Endothelial cell of umbilical vein (primary cell): ENCODE measurements at regions not wholly inside any gene's neighbourhood (a gene's known extent, or its start where the extent isn't known, plus 50 kb on each side); places are given as distances from the start of the nearest gene placed in this dataset.

Source experiments
- BruUV-seq: library from RNA; stranded (reverse); fragments of 400-500 nt; replicated peaks from 2 replicates; lab custom pipeline; 2021; lab: Mats Ljungman, UMichigan
- CTCF ChIA-PET: fragments of 300-600, 350-600 bp; sonication (Branson Sonifier 250); formaldehyde crosslinking; loops from one replicate; lab custom pipeline; 2021; ENCODE audit warnings: antibody characterized with exemption, inconsistent platforms; lab: Charles Lee
- POLR2A ChIA-PET: fragments of 300-600, 350-600 bp; sonication (Branson Sonifier 250); formaldehyde crosslinking; loops from one replicate; lab custom pipeline; 2021; ENCODE audit warnings: antibody characterized with exemption, inconsistent platforms; lab: Charles Lee
- DNase-seq: peaks from one replicate; pipeline ENCODE4 v3.0.0-alpha.2; 2011; ENCODE audit warnings: low read depth, low spot score
- FAIRE-seq: peaks from 2 replicates; lab custom pipeline; 2011; peaks lifted over from hg19 to GRCh38; lab: Jason Lieb, UNC
- H2AFZ ChIP-seq: 2 replicates; pipeline ENCODE4 v1.6.0; 2012; ENCODE audit warnings: low read depth, low read length, control low read depth, inconsistent platforms
- H3K27ac ChIP-seq: 2 replicates; pipeline ENCODE4 v1.5.1; 2011; ENCODE audit warnings: low read depth, mild to moderate bottlenecking, control low read depth, low read length, moderate library complexity; ENCODE audit not compliant: insufficient read depth
- H3K27me3 ChIP-seq, 2 experiments: 2 replicates each; pipeline versions ENCODE4 v1.6.0 to v1.6.1; 2011; ENCODE audit warnings: low read length in 2 of 2, mixed read lengths in 1 of 2; ENCODE audit not compliant: control insufficient read depth in 2 of 2, insufficient read depth in 2 of 2
- H3K36me3 ChIP-seq, 2 experiments: 2 replicates in 1 of 2; 3 replicates in 1 of 2; pipeline ENCODE4 v1.5.1; 2011; ENCODE audit warnings: low read length in 2 of 2, mild to moderate bottlenecking in 1 of 2, moderate library complexity in 1 of 2; ENCODE audit not compliant: control insufficient read depth in 2 of 2, insufficient read depth in 2 of 2; ENCODE audit errors: extremely low read depth in 1 of 2
- H3K4me1 ChIP-seq: 3 replicates; pipeline ENCODE4 v1.5.1; 2011; ENCODE audit warnings: mild to moderate bottlenecking, low read length; ENCODE audit not compliant: control insufficient read depth, insufficient read depth; ENCODE audit errors: extremely low read depth
- H3K4me2 ChIP-seq: 2 replicates; pipeline ENCODE4 v1.6.1; 2011; ENCODE audit warnings: low read length, control low read depth, mixed read lengths; ENCODE audit not compliant: insufficient read depth
- H3K4me3 ChIP-seq, 3 experiments: fragments of 200-600 bp in 1 of 3; sonication (generic), shearing (Covaris generic) in 1 of 3; replicated peaks in 1 of 3; 2 replicates each; pipeline ENCODE4 v1.5.1; 2011 to 2016; ENCODE audit warnings: control low read depth in 3 of 3, low read length in 3 of 3, mild to moderate bottlenecking in 2 of 3, inconsistent platforms in 1 of 3, low read depth in 1 of 3, moderate library complexity in 1 of 3; ENCODE audit not compliant: insufficient read depth in 1 of 3
- H3K79me2 ChIP-seq: 2 replicates; pipeline ENCODE4 v1.6.0; 2012; ENCODE audit warnings: low read length, inconsistent platforms; ENCODE audit not compliant: control insufficient read depth, insufficient read depth
- H3K9ac ChIP-seq: replicated peaks from 2 replicates; pipeline ENCODE3; 2011; ENCODE audit warnings: low read length, control low read depth; ENCODE audit not compliant: insufficient read depth; ENCODE audit errors: extremely low read depth
- H3K9me1 ChIP-seq: replicated peaks from 3 replicates; pipeline ENCODE4 v1.6.0; 2011; ENCODE audit warnings: mild to moderate bottlenecking, low read length; ENCODE audit not compliant: control insufficient read depth, insufficient read depth; ENCODE audit errors: extremely low read depth
- H3K9me3 ChIP-seq: replicated peaks from 2 replicates; pipeline ENCODE4 v1.5.1; 2012; ENCODE audit warnings: low read length, inconsistent platforms; ENCODE audit not compliant: control insufficient read depth, insufficient read depth
- H4K20me1 ChIP-seq: replicated peaks from 2 replicates; pipeline ENCODE3; 2011; ENCODE audit warnings: mild to moderate bottlenecking, low read length; ENCODE audit not compliant: control insufficient read depth, insufficient read depth; ENCODE audit errors: extremely low read depth
- EZH2 ChIP-seq: IDR thresholded peaks from 2 replicates; pipeline ENCODE4 v1.6.1; 2012; ENCODE audit warnings: borderline replicate concordance, low read depth, mild to moderate bottlenecking, moderate library complexity, low read length, inconsistent platforms; ENCODE audit not compliant: severe bottlenecking
- FOS ChIP-seq: IDR thresholded peaks from 2 replicates; pipeline ENCODE4 v1.6.1; 2011; ENCODE audit warnings: mild to moderate bottlenecking, low read length, moderate library complexity, borderline replicate concordance; ENCODE audit not compliant: insufficient read depth
- GATA2 ChIP-seq: IDR thresholded peaks from 2 replicates; pipeline ENCODE4 v1.7.0; 2011; ENCODE audit warnings: low read depth, mild to moderate bottlenecking, moderate library complexity, mixed read lengths, low read length; ENCODE audit not compliant: insufficient read length, insufficient read depth
- JUN ChIP-seq: IDR thresholded peaks from 2 replicates; pipeline ENCODE4 v1.6.1; 2011; ENCODE audit warnings: borderline replicate concordance, low read depth; ENCODE audit not compliant: insufficient read length, insufficient read depth
- MYC ChIP-seq: IDR thresholded peaks from one replicate; pipeline ENCODE4 v1.6.1; 2011; ENCODE audit warnings: mild to moderate bottlenecking, low read depth, low read length
- POLR2A ChIP-seq: IDR thresholded peaks from 2 replicates; pipeline ENCODE4 v1.6.1; 2012; ENCODE audit warnings: low read depth, mild to moderate bottlenecking, control low read depth, low read length
- POLR2AphosphoS5 ChIP-seq: IDR thresholded peaks from 2 replicates; pipeline ENCODE4 v1.6.1; 2012; ENCODE audit warnings: low read depth, mild to moderate bottlenecking, control low read depth, low read length, moderate library complexity; ENCODE audit not compliant: insufficient read depth
- dilution Hi-C: fragments of 300-500 bp; cut with MboI; formaldehyde crosslinking; loops from one replicate; pipeline ENCODE4 v1.15.0; 2019; ENCODE audit warnings: low sequenced_read_pairs; ENCODE audit not compliant: extremely low pct_ligation_motif_present
- intact Hi-C: fragments of 100-400 bp; cut with micrococcal nuclease; formaldehyde crosslinking; loops from one replicate; pipeline ENCODE4 v1.10.0; 2022
- TF ChIP-seq, protein P1 (sequence below), 2 donors: IDR thresholded peaks; 1 replicate in 1 of 2; 2 replicates in 1 of 2; pipeline ENCODE4 v1.5.1; 2011; ENCODE audit warnings: low read length in 2 of 2, mild to moderate bottlenecking in 2 of 2, moderate library complexity in 2 of 2, control low read depth in 1 of 2, inconsistent platforms in 1 of 2, low read depth in 1 of 2; ENCODE audit not compliant: insufficient read depth in 1 of 2; ENCODE audit errors: extremely low read depth in 1 of 2
- TF ChIP-seq, protein P2 (sequence below): IDR thresholded peaks from 2 replicates; pipeline ENCODE4 v1.6.1; 2011; ENCODE audit not compliant: insufficient read depth, insufficient read length

DNA sequence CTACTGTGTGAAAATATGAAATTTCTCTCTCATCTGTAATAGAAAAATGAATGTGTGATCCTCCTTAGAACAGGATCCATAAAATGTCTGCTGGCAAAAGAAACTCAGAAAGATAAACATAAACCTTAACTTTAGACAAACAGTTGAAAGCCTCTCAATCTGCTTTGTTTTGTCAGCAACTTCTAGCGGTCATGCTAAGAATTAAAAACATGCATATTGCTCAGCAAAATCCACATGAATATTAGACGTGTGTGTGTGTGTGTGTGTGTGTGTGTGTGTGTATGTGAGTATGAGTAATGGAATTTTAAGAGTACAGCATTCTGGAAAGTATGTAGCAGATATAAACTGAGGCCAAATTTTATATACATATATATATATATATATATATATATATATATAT lies 1779.2 kb upstream of the MIR17HG start:
- no peaks in the 10 kb centered on the region for H3K27me3 ChIP-seq
- H3K4me1 ChIP-seq: no peaks in the 10 kb centered on the region
- H3K4me2 ChIP-seq: no peak overlapping the region
- FAIRE-seq: no peak
- no peaks in the 10 kb centered on the region for H3K79me2 ChIP-seq
- intact Hi-C loops (no loop called here), dilution Hi-C loops (no loop called here)
- H4K20me1 ChIP-seq: no peaks in the 10 kb centered on the region
- TF ChIP-seq, protein P1, sequence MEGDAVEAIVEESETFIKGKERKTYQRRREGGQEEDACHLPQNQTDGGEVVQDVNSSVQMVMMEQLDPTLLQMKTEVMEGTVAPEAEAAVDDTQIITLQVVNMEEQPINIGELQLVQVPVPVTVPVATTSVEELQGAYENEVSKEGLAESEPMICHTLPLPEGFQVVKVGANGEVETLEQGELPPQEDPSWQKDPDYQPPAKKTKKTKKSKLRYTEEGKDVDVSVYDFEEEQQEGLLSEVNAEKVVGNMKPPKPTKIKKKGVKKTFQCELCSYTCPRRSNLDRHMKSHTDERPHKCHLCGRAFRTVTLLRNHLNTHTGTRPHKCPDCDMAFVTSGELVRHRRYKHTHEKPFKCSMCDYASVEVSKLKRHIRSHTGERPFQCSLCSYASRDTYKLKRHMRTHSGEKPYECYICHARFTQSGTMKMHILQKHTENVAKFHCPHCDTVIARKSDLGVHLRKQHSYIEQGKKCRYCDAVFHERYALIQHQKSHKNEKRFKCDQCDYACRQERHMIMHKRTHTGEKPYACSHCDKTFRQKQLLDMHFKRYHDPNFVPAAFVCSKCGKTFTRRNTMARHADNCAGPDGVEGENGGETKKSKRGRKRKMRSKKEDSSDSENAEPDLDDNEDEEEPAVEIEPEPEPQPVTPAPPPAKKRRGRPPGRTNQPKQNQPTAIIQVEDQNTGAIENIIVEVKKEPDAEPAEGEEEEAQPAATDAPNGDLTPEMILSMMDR (IDR thresholded peaks at IDR 0.05; ENCODE audit: extremely low read depth in 1 of 2, insufficient read depth in 1 of 2, low read depth in 1 of 2, low read length in 2 of 2): no peak
- TF ChIP-seq JUN (no peak), GATA2 (no peak), MYC (no peak), POLR2A (no peak), POLR2AphosphoS5 (no peak), FOS (no peak), EZH2 (no peak)
- TF ChIP-seq, protein P2, sequence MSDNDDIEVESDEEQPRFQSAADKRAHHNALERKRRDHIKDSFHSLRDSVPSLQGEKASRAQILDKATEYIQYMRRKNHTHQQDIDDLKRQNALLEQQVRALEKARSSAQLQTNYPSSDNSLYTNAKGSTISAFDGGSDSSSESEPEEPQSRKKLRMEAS: no peak
- no TSS peak for BruUV-seq
- H3K9me1 ChIP-seq: no peaks in the 10 kb centered on the region
- H3K27ac ChIP-seq: no peak overlapping the region
- H2AFZ ChIP-seq: no peak overlapping the region
- no peak for DNase-seq
- no peaks in the 10 kb centered on the region for H3K36me3 ChIP-seq
- no peak overlapping the region for H3K9ac ChIP-seq
- no peaks in the 10 kb centered on the region for H3K9me3 ChIP-seq
- no peak overlapping the region for H3K4me3 ChIP-seq
- POLR2A ChIA-PET: no interaction called here
- CTCF ChIA-PET: no interaction called here
